MM.1S (cell line): ENCODE measurements at regions not wholly inside any gene's neighbourhood (a gene's known extent, or its start where the extent isn't known, plus 50 kb on each side); places are given as distances from the start of the nearest gene placed in this dataset.

ENCODE experiments used
- DNase-seq: peaks from one replicate; pipeline ENCODE4 v3.0.0-alpha.2; 2015
- H2AFZ ChIP-seq: fragments of 300-600 bp; sonication (generic); 2 replicates; pipeline ENCODE4 v1.6.0; 2016; ENCODE audit warnings: antibody characterized with exemption, low read length
- H3F3A ChIP-seq: fragments of 300-600 bp; sonication (generic); 2 replicates; pipeline ENCODE4 v1.6.1; 2016; ENCODE audit warnings: mild to moderate bottlenecking, antibody characterized with exemption, low read length, moderate library complexity, mixed read lengths; ENCODE audit not compliant: insufficient read depth
- H3K27ac ChIP-seq: fragments of 300-600 bp; sonication (generic); 2 replicates; pipeline ENCODE4 v1.5.1; 2016; ENCODE audit warnings: mild to moderate bottlenecking, low read length
- H3K27me3 ChIP-seq: fragments of 300-600 bp; sonication (generic); replicated peaks from 2 replicates; pipeline ENCODE4 v1.6.0; 2016; ENCODE audit warnings: low read length; ENCODE audit not compliant: insufficient read depth
- H3K36me3 ChIP-seq: fragments of 300-600 bp; sonication (generic); replicated peaks from 2 replicates; pipeline ENCODE4 v1.6.1; 2016; ENCODE audit warnings: mild to moderate bottlenecking, low read length, mixed read lengths; ENCODE audit not compliant: insufficient read depth
- H3K4me1 ChIP-seq: fragments of 300-600 bp; sonication (generic); 2 replicates; pipeline ENCODE4 v1.6.1; 2016; ENCODE audit warnings: low read length, mixed read lengths
- H3K4me2 ChIP-seq: fragments of 300-600 bp; sonication (generic); 2 replicates; pipeline ENCODE4 v1.6.0; 2016; ENCODE audit warnings: low read depth, low read length
- H3K4me3 ChIP-seq: fragments of 300-600 bp; sonication (generic); 2 replicates; pipeline ENCODE4 v1.5.1; 2016; ENCODE audit warnings: low read length, mixed read lengths
- H3K79me2 ChIP-seq: fragments of 300-600 bp; sonication (generic); 2 replicates; pipeline ENCODE4 v1.6.1; 2016; ENCODE audit warnings: mixed run types, low read length, mixed read lengths
- H3K9ac ChIP-seq: fragments of 300-600 bp; sonication (generic); 2 replicates; pipeline ENCODE4 v1.6.1; 2016; ENCODE audit warnings: low read length, mixed read lengths
- H3K9me2 ChIP-seq: fragments of 300-600 bp; sonication (generic); replicated peaks from 2 replicates; pipeline ENCODE4 v1.6.1; 2016; ENCODE audit warnings: mild to moderate bottlenecking, low read length, mixed read lengths; ENCODE audit not compliant: insufficient read depth
- H3K9me3 ChIP-seq: fragments of 300-600 bp; sonication (generic); replicated peaks from 2 replicates; pipeline ENCODE4 v1.6.1; 2016; ENCODE audit warnings: mild to moderate bottlenecking, low read length, mixed read lengths; ENCODE audit not compliant: insufficient read depth
- H4K20me1 ChIP-seq: fragments of 300-600 bp; sonication (generic); 2 replicates; pipeline ENCODE4 v1.6.1; 2016; ENCODE audit warnings: mild to moderate bottlenecking, low read length, moderate library complexity, mixed read lengths; ENCODE audit not compliant: insufficient read depth
- CTCF ChIP-seq: fragments of 300-600 bp; sonication (generic); IDR thresholded peaks from 2 replicates; pipeline ENCODE4 v1.5.1; 2016; ENCODE audit warnings: antibody characterized with exemption, low read length, mixed read lengths
- EZH2 ChIP-seq: fragments of 300-600 bp; sonication (generic); optimal IDR thresholded peaks from 2 replicates; pipeline ENCODE3; 2017; ENCODE audit warnings: low read depth, mild to moderate bottlenecking, antibody characterized with exemption, low read length, mixed read lengths
- EZH2phosphoT487 ChIP-seq: fragments of 300-600 bp; sonication (generic); IDR thresholded peaks from 2 replicates; pipeline ENCODE4 v1.6.1; 2018; ENCODE audit warnings: antibody characterized with exemption, low read length

GRCh38 chr14:97233319-97233985, 436.3 kb downstream of the VRK1 start:
- Histone ChIP-seq H3F3A (no peaks in the 10 kb centered on the region), H3K9me2 (no peaks in the 10 kb centered on the region), H4K20me1 (no peaks in the 10 kb centered on the region), H3K27ac (no peak overlapping the region), H3K79me2 (no peaks in the 10 kb centered on the region), H2AFZ (no peak overlapping the region), H3K4me2 (no peak overlapping the region), H3K4me1 (no peaks in the 10 kb centered on the region), H3K9ac (no peak overlapping the region), H3K36me3 (no peaks in the 10 kb centered on the region), H3K27me3 (no peaks in the 10 kb centered on the region), H3K4me3 (no peak overlapping the region), H3K9me3 (no peaks in the 10 kb centered on the region)
- TF ChIP-seq CTCF (no peak), EZH2phosphoT487 (no peak), EZH2 (no peak)
- no peak for DNase-seq

- no peaks in the 10 kb centered on the region for H3F3A ChIP-seq
- no peak overlapping the region for H3K4me3 ChIP-seq
- H3K9ac ChIP-seq, result no peak overlapping the region
- H3K4me2 ChIP-seq, result no peak overlapping the region
- no peak overlapping the region for H2AFZ ChIP-seq
- TF ChIP-seq EZH2phosphoT487 (no peak), EZH2 (no peak), CTCF (no peak)
- H3K27ac ChIP-seq, result no peak overlapping the region
- H3K4me1 ChIP-seq, result no peaks in the 10 kb centered on the region
- H3K79me2 ChIP-seq, result no peaks in the 10 kb centered on the region
- H3K27me3 ChIP-seq, result no peaks in the 10 kb centered on the region
- no peaks in the 10 kb centered on the region for H4K20me1 ChIP-seq
- no peaks in the 10 kb centered on the region for H3K36me3 ChIP-seq
- no peaks in the 10 kb centered on the region for H3K9me3 ChIP-seq
- no peak for DNase-seq
- no peaks in the 10 kb centered on the region for H3K9me2 ChIP-seq
Measured at GRCh38 chr14:97246648-97247047, 449.5 kb downstream of the VRK1 start.

GRCh38 chr14:97248973-97249372, 451.8 kb downstream of the VRK1 start:
- no peaks in the 10 kb centered on the region for H3F3A ChIP-seq
- no peaks in the 10 kb centered on the region for H3K79me2 ChIP-seq
- H2AFZ ChIP-seq, result no peak overlapping the region
- H4K20me1 ChIP-seq, result no peaks in the 10 kb centered on the region
- H3K27ac ChIP-seq, result no peak overlapping the region
- TF ChIP-seq EZH2 (no peak), CTCF (no peak), EZH2phosphoT487 (no peak)
- no peak overlapping the region for H3K4me2 ChIP-seq
- H3K9me2 ChIP-seq, result no peaks in the 10 kb centered on the region
- H3K4me3 ChIP-seq, result no peak overlapping the region
- H3K36me3 ChIP-seq, result no peaks in the 10 kb centered on the region
- no peaks in the 10 kb centered on the region for H3K9me3 ChIP-seq
- H3K4me1 ChIP-seq, result no peaks in the 10 kb centered on the region
- no peaks in the 10 kb centered on the region for H3K27me3 ChIP-seq
- DNase-seq, result no peak
- H3K9ac ChIP-seq, result no peak overlapping the region
